ENCODE measurements at regions not wholly inside any gene's neighbourhood (a gene's known extent, or its start where the extent isn't known, plus 50 kb on each side); places are given as distances from the start of the nearest gene placed in this dataset.

GRCh38 chr2:16738361-16739225 lies 73.0 kb upstream of the CYRIA start:
- H3K36me3 Mint-ChIP-seq (ENCODE audit: low read depth, unreplicated experiment), result no peaks in the 10 kb centered on the region
- DNase-seq (ENCODE audit: low read depth), result no peak
- Histone ChIP-seq H3K27ac (ENCODE audit: low read depth, low read length) (no peak overlapping the region), H3K27me3 (ENCODE audit: insufficient read depth, low read length) (peaks cover 4% of the 10 kb centered on the region), H4K20me1 (ENCODE audit: insufficient read depth, low read length) (no peaks in the 10 kb centered on the region), H3K79me2 (ENCODE audit: insufficient read depth, low read length) (no peaks in the 10 kb centered on the region), H2AFZ (ENCODE audit: low read depth, low read length) (no peak overlapping the region), H3K4me1 (ENCODE audit: insufficient read depth, low read length) (no peaks in the 10 kb centered on the region), H3K4me2 (ENCODE audit: low read length) (no peak overlapping the region), H3K9me3 (ENCODE audit: insufficient read depth, low read depth, low read length) (no peaks in the 10 kb centered on the region), H3K36me3 (ENCODE audit: insufficient read depth, low read length) (no peaks in the 10 kb centered on the region), H3K9ac (ENCODE audit: low read length) (no peak overlapping the region), H3K4me3 (ENCODE audit: insufficient read depth, low read depth, low read length) (no peak overlapping the region)
- peaks cover 4% of the 10 kb centered on the region for H3K4me1 Mint-ChIP-seq (ENCODE audit: low read depth, unreplicated experiment)
- no peak for FAIRE-seq
- peak overlapping the region; percentile 2 for H3K4me3 Mint-ChIP-seq (ENCODE audit: unreplicated experiment)
- TF ChIP-seq CTCF (IDR thresholded peaks at IDR 0.05; ENCODE audit: insufficient read depth, low read depth, low read length), result no peak
- TF ChIP-seq EZH2 (IDR thresholded peaks at IDR 0.05; ENCODE audit: insufficient read depth, low read length), result no peak
- no peaks in the 10 kb centered on the region for H3K9me3 Mint-ChIP-seq (ENCODE audit: unreplicated experiment)
- peaks cover 15% of the 10 kb centered on the region for H3K27me3 Mint-ChIP-seq (ENCODE audit: low read depth, unreplicated experiment)
- H3K27ac Mint-ChIP-seq (ENCODE audit: unreplicated experiment), result no peak overlapping the region

DNA sequence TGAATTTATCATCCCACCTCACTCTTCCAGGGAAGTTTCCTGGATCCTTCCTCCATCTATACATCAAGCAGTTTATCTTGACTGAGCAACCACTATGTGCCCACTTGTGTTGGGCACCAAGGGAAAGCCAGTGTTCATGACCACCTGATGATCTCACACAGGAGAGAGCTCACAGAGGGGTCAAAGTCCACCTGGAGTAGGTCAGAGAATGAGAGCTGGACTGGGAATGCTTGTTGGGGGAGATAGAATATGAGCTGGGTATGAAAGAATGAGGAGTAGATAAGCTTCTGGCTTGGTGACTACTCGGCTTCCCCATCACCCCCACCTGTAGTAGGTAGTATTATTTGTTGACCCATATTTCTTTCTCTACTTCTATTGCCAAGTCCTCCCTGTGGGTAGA lies 72.2 kb upstream of the CYRIA start:
- Histone ChIP-seq H3K36me3 (ENCODE audit: insufficient read depth, low read length) (no peaks in the 10 kb centered on the region), H3K9me3 (ENCODE audit: insufficient read depth, low read depth, low read length) (no peaks in the 10 kb centered on the region), H3K27me3 (ENCODE audit: insufficient read depth, low read length) (peaks cover 3% of the 10 kb centered on the region), H4K20me1 (ENCODE audit: insufficient read depth, low read length) (no peaks in the 10 kb centered on the region), H3K4me3 (ENCODE audit: insufficient read depth, low read depth, low read length) (no peak overlapping the region), H2AFZ (ENCODE audit: low read depth, low read length) (no peak overlapping the region), H3K9ac (ENCODE audit: low read length) (no peak overlapping the region), H3K79me2 (ENCODE audit: insufficient read depth, low read length) (no peaks in the 10 kb centered on the region), H3K4me1 (ENCODE audit: insufficient read depth, low read length) (no peaks in the 10 kb centered on the region), H3K4me2 (ENCODE audit: low read length) (no peak overlapping the region), H3K27ac (ENCODE audit: low read depth, low read length) (no peak overlapping the region)
- DNase-seq (ENCODE audit: low read depth) (no peak), FAIRE-seq (no peak)
- H3K27ac Mint-ChIP-seq (ENCODE audit: unreplicated experiment), result no peak overlapping the region
- no peaks in the 10 kb centered on the region for H3K36me3 Mint-ChIP-seq (ENCODE audit: low read depth, unreplicated experiment)
- no peaks in the 10 kb centered on the region for H3K9me3 Mint-ChIP-seq (ENCODE audit: unreplicated experiment)
- no peak for TF ChIP-seq EZH2 (IDR thresholded peaks at IDR 0.05; ENCODE audit: insufficient read depth, low read length)
- no peak for TF ChIP-seq CTCF (IDR thresholded peaks at IDR 0.05; ENCODE audit: insufficient read depth, low read depth, low read length)
- H3K4me3 Mint-ChIP-seq (ENCODE audit: unreplicated experiment), result no peak overlapping the region
- peaks cover 4% of the 10 kb centered on the region for H3K4me1 Mint-ChIP-seq (ENCODE audit: low read depth, unreplicated experiment)
- H3K27me3 Mint-ChIP-seq (ENCODE audit: low read depth, unreplicated experiment), result peaks cover 22% of the 10 kb centered on the region

DNA sequence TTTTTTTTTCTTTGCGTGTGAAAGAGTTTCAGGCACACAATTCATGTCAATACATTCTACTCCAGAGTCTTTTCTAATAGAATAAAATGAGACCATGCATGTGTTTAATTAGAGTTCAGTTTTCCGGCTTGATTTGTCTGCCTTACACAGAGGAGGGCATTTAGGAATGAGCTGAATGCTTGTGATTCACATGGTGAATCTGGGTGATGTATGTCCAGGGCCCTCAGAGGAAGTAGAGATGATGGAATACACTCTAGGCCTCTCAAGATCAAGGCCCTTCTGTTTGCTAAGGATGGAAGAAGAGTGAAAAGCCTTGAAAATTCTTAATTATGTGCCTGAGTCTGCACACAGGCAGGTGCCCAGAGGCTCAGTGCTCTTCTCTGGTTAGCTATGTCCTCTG lies 71.0 kb upstream of the CYRIA start:
- H3K4me1 ChIP-seq (ENCODE audit: insufficient read depth, low read length), result no peaks in the 10 kb centered on the region
- FAIRE-seq, result no peak
- no peak overlapping the region for H3K27ac Mint-ChIP-seq (ENCODE audit: unreplicated experiment)
- no peak overlapping the region for H3K4me3 ChIP-seq (ENCODE audit: insufficient read depth, low read depth, low read length)
- peaks cover 4% of the 10 kb centered on the region for H3K4me1 Mint-ChIP-seq (ENCODE audit: low read depth, unreplicated experiment)
- H3K27me3 Mint-ChIP-seq (ENCODE audit: low read depth, unreplicated experiment), result peaks cover 18% of the 10 kb centered on the region
- no peak overlapping the region for H3K27ac ChIP-seq (ENCODE audit: low read depth, low read length)
- H3K4me2 ChIP-seq (ENCODE audit: low read length), result no peak overlapping the region
- H3K27me3 ChIP-seq (ENCODE audit: insufficient read depth, low read length), result peaks cover under 1% of the 10 kb centered on the region
- no peaks in the 10 kb centered on the region for H4K20me1 ChIP-seq (ENCODE audit: insufficient read depth, low read length)
- H2AFZ ChIP-seq (ENCODE audit: low read depth, low read length), result no peak overlapping the region
- H3K36me3 ChIP-seq (ENCODE audit: insufficient read depth, low read length), result no peaks in the 10 kb centered on the region
- no peaks in the 10 kb centered on the region for H3K36me3 Mint-ChIP-seq (ENCODE audit: low read depth, unreplicated experiment)
- H3K79me2 ChIP-seq (ENCODE audit: insufficient read depth, low read length), result no peaks in the 10 kb centered on the region
- H3K4me3 Mint-ChIP-seq (ENCODE audit: unreplicated experiment), result no peak overlapping the region
- no peaks in the 10 kb centered on the region for H3K9me3 ChIP-seq (ENCODE audit: insufficient read depth, low read depth, low read length)
- H3K9ac ChIP-seq (ENCODE audit: low read length), result no peak overlapping the region
- H3K9me3 Mint-ChIP-seq (ENCODE audit: unreplicated experiment), result no peaks in the 10 kb centered on the region
- DNase-seq (ENCODE audit: low read depth), result no peak
- TF ChIP-seq CTCF (IDR thresholded peaks at IDR 0.05; ENCODE audit: insufficient read depth, low read depth, low read length) (no peak), EZH2 (IDR thresholded peaks at IDR 0.05; ENCODE audit: insufficient read depth, low read length) (no peak)
